ENCODE measurements at regions not wholly inside any gene's neighbourhood (a gene's known extent, or its start where the extent isn't known, plus 50 kb on each side); places are given as distances from the start of the nearest gene placed in this dataset.

- Mint-ChIP-seq H3K4me1 (peaks cover 0 to 2% (median 2%) of the 10 kb centered on the region in 3 donors), H3K27ac (no peak overlapping the region), H3K9me3 (no peaks in the 10 kb centered on the region), H3K4me3 (peak overlapping the region in 1 of 4 donors; percentile 68), H3K27me3 (no peaks in the 10 kb centered on the region), H3K36me3 (peaks cover 14% of the 10 kb centered on the region)
Measured at GRCh38 chr13:99859178-99860177, 112.1 kb downstream of the ZIC5 start.

GRCh38 chr13:99857738-99858137 is 113.8 kb downstream of the ZIC5 start:
- no peak overlapping the region for H3K27ac Mint-ChIP-seq
- H3K27me3 Mint-ChIP-seq, result no peaks in the 10 kb centered on the region
- H3K4me3 Mint-ChIP-seq, result no peak overlapping the region
- peaks cover 12% of the 10 kb centered on the region for H3K36me3 Mint-ChIP-seq
- H3K4me1 Mint-ChIP-seq, result peaks cover 0 to 2% (median 2%) of the 10 kb centered on the region in 3 donors
- no peaks in the 10 kb centered on the region for H3K9me3 Mint-ChIP-seq

GRCh38 chr13:99855526-99856420 is 115.8 kb downstream of the ZIC5 start:
- no peaks in the 10 kb centered on the region for H3K27me3 Mint-ChIP-seq
- no peaks in the 10 kb centered on the region for H3K9me3 Mint-ChIP-seq
- peaks cover 12% of the 10 kb centered on the region for H3K36me3 Mint-ChIP-seq
- no peak overlapping the region for H3K27ac Mint-ChIP-seq
- peak overlapping the region in 1 of 4 donors; percentile 23 for H3K4me3 Mint-ChIP-seq
- H3K4me1 Mint-ChIP-seq, result peaks cover 0 to 3% (median 2%) of the 10 kb centered on the region in 3 donors

GRCh38 chr13:99854366-99854765 is 117.2 kb downstream of the ZIC5 start:
- no peaks in the 10 kb centered on the region for H3K9me3 Mint-ChIP-seq
- peaks cover 0 to 3% (median 2%) of the 10 kb centered on the region in 3 donors for H3K4me1 Mint-ChIP-seq
- H3K36me3 Mint-ChIP-seq, result peaks cover 13% of the 10 kb centered on the region
- H3K27me3 Mint-ChIP-seq, result no peaks in the 10 kb centered on the region
- no peak overlapping the region for H3K4me3 Mint-ChIP-seq
- H3K27ac Mint-ChIP-seq, result no peak overlapping the region

- H3K9me3 Mint-ChIP-seq, result no peaks in the 10 kb centered on the region
- H3K27me3 Mint-ChIP-seq, result no peaks in the 10 kb centered on the region
- H3K36me3 Mint-ChIP-seq, result peaks cover 6% of the 10 kb centered on the region
- no peak overlapping the region for H3K4me3 Mint-ChIP-seq
- H3K27ac Mint-ChIP-seq, result no peak overlapping the region
- peaks cover 0 to 3% (median 0%) of the 10 kb centered on the region in 3 donors for H3K4me1 Mint-ChIP-seq
Measured at GRCh38 chr13:99847318-99847750, 124.2 kb downstream of the ZIC5 start.

- H3K36me3 Mint-ChIP-seq, result peaks cover 10% of the 10 kb centered on the region
- no peaks in the 10 kb centered on the region for H3K9me3 Mint-ChIP-seq
- H3K4me3 Mint-ChIP-seq, result peak overlapping the region in 1 of 4 donors; percentile 27
- H3K27me3 Mint-ChIP-seq, result no peaks in the 10 kb centered on the region
- H3K27ac Mint-ChIP-seq, result no peak overlapping the region
- H3K4me1 Mint-ChIP-seq, result peaks cover 0 to 3% (median 0%) of the 10 kb centered on the region in 3 donors
Measured at GRCh38 chr13:99845161-99845874, 126.2 kb downstream of the ZIC5 start.

- Mint-ChIP-seq H3K4me3 (no peak overlapping the region), H3K36me3 (peaks cover 8% of the 10 kb centered on the region), H3K4me1 (peaks cover 0 to 3% (median 0%) of the 10 kb centered on the region in 3 donors), H3K27ac (no peak overlapping the region), H3K9me3 (no peaks in the 10 kb centered on the region), H3K27me3 (no peaks in the 10 kb centered on the region)
Measured at GRCh38 chr13:99844421-99844820, 127.1 kb downstream of the ZIC5 start.

- no peaks in the 10 kb centered on the region for H3K9me3 Mint-ChIP-seq
- H3K4me1 Mint-ChIP-seq, result peaks cover 0 to 3% (median 2%) of the 10 kb centered on the region in 3 donors
- H3K4me3 Mint-ChIP-seq, result no peak overlapping the region
- peaks cover 13% of the 10 kb centered on the region for H3K36me3 Mint-ChIP-seq
- no peaks in the 10 kb centered on the region for H3K27me3 Mint-ChIP-seq
- H3K27ac Mint-ChIP-seq, result no peak overlapping the region
Measured at GRCh38 chr13:99843872-99844271, 127.7 kb downstream of the ZIC5 start.

- Mint-ChIP-seq H3K4me1 (peaks cover 0 to 3% (median 2%) of the 10 kb centered on the region in 3 donors), H3K9me3 (no peaks in the 10 kb centered on the region), H3K27me3 (no peaks in the 10 kb centered on the region), H3K4me3 (no peak overlapping the region), H3K36me3 (peaks cover 13% of the 10 kb centered on the region), H3K27ac (no peak overlapping the region)
Measured at GRCh38 chr13:99842405-99842804, 129.2 kb downstream of the ZIC5 start.

GRCh38 chr13:99836291-99836690 is 135.3 kb downstream of the ZIC5 start:
- Mint-ChIP-seq H3K27me3 (no peaks in the 10 kb centered on the region), H3K4me1 (peaks cover 0 to 2% (median 0%) of the 10 kb centered on the region in 3 donors), H3K9me3 (no peaks in the 10 kb centered on the region), H3K27ac (no peak overlapping the region), H3K4me3 (no peak overlapping the region), H3K36me3 (peaks cover 20% of the 10 kb centered on the region)

GRCh38 chr13:99835442-99835841 is 136.1 kb downstream of the ZIC5 start:
- peaks cover 16% of the 10 kb centered on the region for H3K36me3 Mint-ChIP-seq
- H3K9me3 Mint-ChIP-seq, result no peaks in the 10 kb centered on the region
- H3K27ac Mint-ChIP-seq, result no peak overlapping the region
- no peaks in the 10 kb centered on the region for H3K27me3 Mint-ChIP-seq
- no peak overlapping the region for H3K4me3 Mint-ChIP-seq
- peaks cover 0 to 2% (median 0%) of the 10 kb centered on the region in 3 donors for H3K4me1 Mint-ChIP-seq

- Mint-ChIP-seq H3K36me3 (peaks cover 12% of the 10 kb centered on the region), H3K4me1 (peaks cover 0 to 2% (median 0%) of the 10 kb centered on the region in 3 donors), H3K4me3 (no peak overlapping the region), H3K27me3 (no peaks in the 10 kb centered on the region), H3K9me3 (no peaks in the 10 kb centered on the region), H3K27ac (no peak overlapping the region)
Measured at GRCh38 chr13:99834246-99834645, 137.3 kb downstream of the ZIC5 start.

- Mint-ChIP-seq H3K9me3 (no peaks in the 10 kb centered on the region), H3K4me1 (no peaks in the 10 kb centered on the region), H3K27me3 (no peaks in the 10 kb centered on the region), H3K36me3 (peaks cover 12% of the 10 kb centered on the region), H3K27ac (no peak overlapping the region), H3K4me3 (no peak overlapping the region)
Measured at GRCh38 chr13:99832347-99832746, 139.2 kb downstream of the ZIC5 start.

GRCh38 chr13:99830931-99831330 is 140.6 kb downstream of the ZIC5 start:
- Mint-ChIP-seq H3K4me1 (no peaks in the 10 kb centered on the region), H3K36me3 (peaks cover 9% of the 10 kb centered on the region), H3K27me3 (no peaks in the 10 kb centered on the region), H3K4me3 (no peak overlapping the region), H3K9me3 (no peaks in the 10 kb centered on the region), H3K27ac (no peak overlapping the region)

All from IgD-negative memory B cell (primary cell).